Epithelial cell of esophagus (primary cell): ENCODE measurements at regions not wholly inside any gene's neighbourhood (a gene's known extent, or its start where the extent isn't known, plus 50 kb on each side); places are given as distances from the start of the nearest gene placed in this dataset.

ENCODE experiments used
- DNase-seq: peaks from one replicate; pipeline ENCODE4 v3.0.0; 2010; ENCODE audit warnings: low read depth
- H3K4me3 ChIP-seq: 2 replicates; pipeline ENCODE4 v1.5.1; 2011; ENCODE audit warnings: mild to moderate bottlenecking, low read length, control low read depth
- TF ChIP-seq, protein P1 (sequence below): IDR thresholded peaks from 2 replicates; pipeline ENCODE4 v1.5.1; 2011; ENCODE audit warnings: low read depth, mild to moderate bottlenecking, low read length, control low read depth, inconsistent platforms; ENCODE audit not compliant: insufficient read depth; ENCODE audit errors: missing control alignments

DNA sequence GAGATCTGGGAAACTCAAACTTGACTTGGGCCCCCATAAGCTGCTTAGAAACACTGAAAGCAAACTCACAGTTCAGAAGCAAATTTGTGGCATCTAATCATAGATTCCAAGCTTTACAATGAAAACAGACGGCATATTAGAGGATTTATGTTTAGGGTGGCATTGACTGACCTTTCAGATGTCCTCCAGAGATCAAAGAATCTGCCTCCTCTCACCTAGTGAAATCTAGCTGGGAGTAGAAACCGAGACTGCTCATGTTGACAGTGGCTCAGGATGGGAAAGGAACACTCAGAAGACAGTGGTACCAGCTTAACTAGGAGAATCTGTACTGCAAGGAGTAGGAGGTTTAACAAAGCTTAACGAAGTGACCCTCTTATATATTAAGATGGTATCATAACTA, 345.0 kb downstream of the GXYLT1 start:
- TF ChIP-seq, protein P1, sequence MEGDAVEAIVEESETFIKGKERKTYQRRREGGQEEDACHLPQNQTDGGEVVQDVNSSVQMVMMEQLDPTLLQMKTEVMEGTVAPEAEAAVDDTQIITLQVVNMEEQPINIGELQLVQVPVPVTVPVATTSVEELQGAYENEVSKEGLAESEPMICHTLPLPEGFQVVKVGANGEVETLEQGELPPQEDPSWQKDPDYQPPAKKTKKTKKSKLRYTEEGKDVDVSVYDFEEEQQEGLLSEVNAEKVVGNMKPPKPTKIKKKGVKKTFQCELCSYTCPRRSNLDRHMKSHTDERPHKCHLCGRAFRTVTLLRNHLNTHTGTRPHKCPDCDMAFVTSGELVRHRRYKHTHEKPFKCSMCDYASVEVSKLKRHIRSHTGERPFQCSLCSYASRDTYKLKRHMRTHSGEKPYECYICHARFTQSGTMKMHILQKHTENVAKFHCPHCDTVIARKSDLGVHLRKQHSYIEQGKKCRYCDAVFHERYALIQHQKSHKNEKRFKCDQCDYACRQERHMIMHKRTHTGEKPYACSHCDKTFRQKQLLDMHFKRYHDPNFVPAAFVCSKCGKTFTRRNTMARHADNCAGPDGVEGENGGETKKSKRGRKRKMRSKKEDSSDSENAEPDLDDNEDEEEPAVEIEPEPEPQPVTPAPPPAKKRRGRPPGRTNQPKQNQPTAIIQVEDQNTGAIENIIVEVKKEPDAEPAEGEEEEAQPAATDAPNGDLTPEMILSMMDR: no peak
- no peak for DNase-seq
- no peak overlapping the region for H3K4me3 ChIP-seq

GRCh38 chr12:41795910-41796309, 348.8 kb downstream of the GXYLT1 start:
- TF ChIP-seq, protein P1: peak; percentile 9
- H3K4me3 ChIP-seq: no peak overlapping the region
- DNase-seq: no peak

GRCh38 chr12:41795051-41795600, 349.5 kb downstream of the GXYLT1 start:
- DNase-seq: no peak
- H3K4me3 ChIP-seq: no peak overlapping the region
- TF ChIP-seq, protein P1: no peak

DNA sequence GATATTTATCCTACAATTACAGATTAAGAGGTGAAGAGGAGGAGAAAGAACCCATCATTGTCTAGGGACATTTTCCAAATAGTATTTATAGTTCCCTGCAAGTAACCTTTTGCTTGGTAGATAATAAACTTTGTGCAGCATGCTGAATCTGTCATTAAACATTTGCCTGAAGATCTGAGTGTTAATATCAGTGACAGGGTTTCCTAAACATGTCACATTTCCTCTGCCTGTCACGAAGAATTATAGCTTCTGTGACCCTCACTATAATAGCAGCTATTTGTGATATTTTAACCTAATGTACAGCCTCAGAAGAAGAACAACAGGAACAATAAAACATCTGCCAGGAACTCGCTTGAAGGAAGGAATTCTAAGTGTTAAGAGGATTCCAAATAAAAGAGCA, 350.3 kb downstream of the GXYLT1 start:
- TF ChIP-seq, protein P1: no peak
- no peak overlapping the region for H3K4me3 ChIP-seq
- DNase-seq: no peak

GRCh38 chr12:41784957-41785356, 359.7 kb downstream of the GXYLT1 start:
- DNase-seq: no peak
- TF ChIP-seq, protein P1: no peak
- no peak overlapping the region for H3K4me3 ChIP-seq

- TF ChIP-seq, protein P1: no peak
- no peak for DNase-seq
- H3K4me3 ChIP-seq: no peak overlapping the region
Measured at GRCh38 chr12:41778934-41779333, 365.7 kb downstream of the GXYLT1 start.

- no peak for DNase-seq
- no peak overlapping the region for H3K4me3 ChIP-seq
Measured at GRCh38 chr12:41777064-41777790, 367.4 kb downstream of the GXYLT1 start.

More at GRCh38 chr12:41777064-41777790, 367.4 kb downstream of the GXYLT1 start:
- TF ChIP-seq, protein P1: no peak
